ENCODE measurements at regions not wholly inside any gene's neighbourhood (a gene's known extent, or its start where the extent isn't known, plus 50 kb on each side); places are given as distances from the start of the nearest gene placed in this dataset.

DNA sequence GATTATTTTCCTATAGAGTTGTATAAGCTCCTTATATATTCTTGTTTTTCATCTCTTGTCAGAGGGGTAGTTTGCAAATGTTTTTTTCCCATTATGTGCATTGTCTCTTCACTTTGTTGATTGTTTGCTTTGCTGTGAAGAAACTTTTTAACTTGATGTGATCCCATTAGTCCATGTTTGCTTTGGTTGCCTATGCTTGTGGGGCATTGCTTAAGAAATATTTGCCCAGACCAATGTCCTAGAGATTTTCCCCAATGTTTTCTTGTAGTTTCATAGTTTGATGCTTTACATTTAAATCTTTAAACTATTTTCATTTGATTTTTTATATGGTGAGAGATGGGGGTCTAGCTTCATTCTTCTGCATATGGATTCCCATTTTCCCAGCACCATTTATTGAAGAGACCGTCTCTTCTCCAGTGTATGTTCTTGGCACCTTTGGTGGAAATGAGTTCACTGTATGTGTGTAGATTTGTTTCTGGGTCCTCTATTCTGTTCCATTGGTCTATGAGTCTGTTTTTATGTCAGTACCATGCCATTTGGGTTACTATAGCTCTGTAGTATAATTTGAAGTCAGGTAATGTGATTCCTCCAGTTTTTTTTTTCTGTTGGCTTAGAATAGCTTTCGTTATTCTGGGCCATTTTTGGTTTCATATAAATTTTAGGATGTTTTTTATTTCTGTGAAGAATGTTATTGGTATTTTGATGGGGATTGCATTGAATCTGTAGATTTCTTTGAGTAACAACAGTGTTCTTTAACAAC is 165.8 kb downstream of the ABCA8 start:
- 47% methylated on average over 2 of the region's 2 CpGs for WGBS (ENCODE audit: insufficient coverage, insufficient replicate concordance, low lambda C conversion rate, missing lambda C conversion rate)
- POLR2A ChIA-PET = no interaction called here

More for the DNA sequence above, 165.8 kb downstream of the ABCA8 start:
- CTCF ChIA-PET = interaction anchor here (0.9 kb wide), 1 partner anchor 17 kb away, joined by 3 read pairs; no protein-coding TSS in a partner anchor
- DNase-seq (ENCODE audit: low read depth, low spot score) (no peak), FAIRE-seq (no peak), ATAC-seq (no peak)
- Histone ChIP-seq H3K27ac (ENCODE audit: control insufficient read depth, insufficient read depth) (no peak overlapping the region), H2AFZ (ENCODE audit: control insufficient read depth, low read depth, low read length) (no peak overlapping the region), H3K9ac (ENCODE audit: control insufficient read depth, insufficient read depth, low read length) (no peak overlapping the region), H4K20me1 (ENCODE audit: control insufficient read depth, insufficient read depth) (no peaks in the 10 kb centered on the region), H3K4me1 (ENCODE audit: control insufficient read depth, insufficient read depth, low read length) (no peaks in the 10 kb centered on the region), H3K9me3 (replicated peaks; ENCODE audit: control insufficient read depth, insufficient read depth, low read length) (no peaks in the 10 kb centered on the region), H3K79me2 (ENCODE audit: control insufficient read depth, insufficient read depth, low read length) (no peaks in the 10 kb centered on the region), H3K4me3 (no peak overlapping the region), H3K4me2 (ENCODE audit: control insufficient read depth, insufficient read depth) (no peak overlapping the region), H3K27me3 (replicated peaks in 1 of 2; ENCODE audit: control insufficient read depth in 2 of 2, insufficient read depth in 2 of 2, low read length in 1 of 2) (no peaks in the 10 kb centered on the region), H3K36me3 (ENCODE audit: control insufficient read depth in 2 of 2, insufficient read depth in 2 of 2, low read length in 1 of 2) (no peaks in the 10 kb centered on the region)
- TF ChIP-seq KAT2A (conservative IDR thresholded peaks at IDR 0.05; ENCODE audit: control insufficient read depth, low read depth, low read length) = no peak
- TF ChIP-seq YBX1 (IDR thresholded peaks at IDR 0.05) = no peak
- no peak for TF ChIP-seq BACH1 (IDR thresholded peaks at IDR 0.05; ENCODE audit: borderline replicate concordance)
- no peak for TF ChIP-seq ZNF384 (IDR thresholded peaks at IDR 0.05; ENCODE audit: borderline replicate concordance, low read depth, low read length)
- TF ChIP-seq SMARCA5 (IDR thresholded peaks at IDR 0.05) = no peak
- TF ChIP-seq, protein P1, sequence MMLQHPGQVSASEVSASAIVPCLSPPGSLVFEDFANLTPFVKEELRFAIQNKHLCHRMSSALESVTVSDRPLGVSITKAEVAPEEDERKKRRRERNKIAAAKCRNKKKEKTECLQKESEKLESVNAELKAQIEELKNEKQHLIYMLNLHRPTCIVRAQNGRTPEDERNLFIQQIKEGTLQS (IDR thresholded peaks at IDR 0.05; ENCODE audit: borderline replicate concordance, extremely low read depth, low read depth, low read length) = no peak
- TF ChIP-seq ZNF622 (IDR thresholded peaks at IDR 0.05) = no peak
- RAD21 ChIA-PET (ENCODE audit: unreplicated experiment) = interaction anchor here (1.0 kb wide), 1 partner anchor 17 kb away, joined by 3 read pairs; no protein-coding TSS in a partner anchor
- in situ Hi-C loops (cut with MboI) = no loop called here
- intact Hi-C loops (cut with micrococcal nuclease; ENCODE audit: unreplicated experiment) = no loop called here
- no TSS peak for BruUV-seq (replicated peaks)
- SMC1A ChIA-PET (ENCODE audit: uncharacterized antibody, unreplicated experiment) = interaction anchor here (1.0 to 1.9 kb wide), 2 partner anchors 108 to 455 kb away, joined by 3 to 6 read pairs; no protein-coding TSS in a partner anchor
